CD4-positive, alpha-beta T cell treated with Interleukin-17A for 4 hours (primary cell): ENCODE measurements at regions not wholly inside any gene's neighbourhood (a gene's known extent, or its start where the extent isn't known, plus 50 kb on each side); places are given as distances from the start of the nearest gene placed in this dataset.

Experiments
- DNase-seq: peaks from one replicate; pipeline ENCODE4 v3.0.0-alpha.2; 2020; ENCODE audit warnings: mixed read lengths

GRCh38 chr13:74324338-74324737, 190.1 kb upstream of the KLF12 start:
- no peak for DNase-seq

DNA sequence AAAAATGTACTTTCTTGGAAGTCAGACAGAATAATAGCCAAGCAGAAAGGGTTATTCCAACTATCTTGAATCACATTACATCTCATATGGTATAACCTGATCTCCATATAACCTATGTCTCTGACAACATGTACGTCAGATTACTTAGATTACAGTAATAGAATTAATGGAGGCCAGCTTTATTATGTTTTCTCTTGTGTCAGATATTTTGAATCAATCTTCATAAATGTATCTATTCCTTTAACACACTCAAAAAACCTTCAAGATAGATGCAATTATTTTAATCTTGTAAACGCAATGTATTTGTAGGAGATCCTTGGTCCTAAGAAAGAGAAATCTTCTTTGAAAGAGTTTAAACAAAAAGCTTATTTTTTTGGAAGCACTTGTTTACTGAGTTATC, 188.4 kb upstream of the KLF12 start:
- DNase-seq = no peak

GRCh38 chr13:74320282-74320681, 186.1 kb upstream of the KLF12 start:
- DNase-seq = no peak

DNA sequence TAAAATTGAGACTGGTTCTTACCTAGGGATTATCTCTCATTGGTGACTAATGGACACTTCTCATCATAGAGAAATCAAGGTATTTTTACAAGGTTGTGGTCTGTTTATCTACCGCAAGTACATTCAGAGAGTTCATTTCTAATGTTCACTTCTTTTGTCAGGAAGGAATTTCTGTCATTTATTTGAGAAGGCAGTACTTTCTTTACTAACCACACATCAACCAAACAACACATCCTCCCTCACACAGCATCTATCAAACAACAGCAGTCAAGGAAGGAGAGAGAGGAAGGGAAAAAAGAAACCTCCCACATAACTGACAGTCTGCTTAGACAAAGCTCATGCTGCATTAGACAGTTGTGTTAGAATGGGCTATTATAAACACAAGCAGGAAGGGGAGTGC, 182.3 kb upstream of the KLF12 start:
- no peak for DNase-seq

DNA sequence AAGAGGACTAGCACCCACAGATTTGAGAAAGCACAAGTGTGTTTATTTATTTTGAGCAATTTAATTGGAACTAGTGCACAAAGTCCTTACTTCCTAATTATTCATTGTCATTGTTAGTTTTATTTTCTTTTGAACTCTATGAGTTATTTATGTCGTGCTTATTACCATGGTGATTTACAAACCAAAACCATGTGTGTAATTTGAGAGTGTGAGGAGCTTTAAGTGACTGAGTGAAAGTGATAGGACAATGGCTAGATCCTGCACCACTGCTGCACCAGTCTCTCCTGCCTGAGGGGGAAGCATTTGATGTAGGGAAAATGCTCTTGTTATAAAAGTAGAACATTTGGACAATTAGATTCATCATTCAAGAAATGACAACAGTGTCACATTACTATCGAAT, 172.3 kb upstream of the KLF12 start:
- no peak for DNase-seq

DNA sequence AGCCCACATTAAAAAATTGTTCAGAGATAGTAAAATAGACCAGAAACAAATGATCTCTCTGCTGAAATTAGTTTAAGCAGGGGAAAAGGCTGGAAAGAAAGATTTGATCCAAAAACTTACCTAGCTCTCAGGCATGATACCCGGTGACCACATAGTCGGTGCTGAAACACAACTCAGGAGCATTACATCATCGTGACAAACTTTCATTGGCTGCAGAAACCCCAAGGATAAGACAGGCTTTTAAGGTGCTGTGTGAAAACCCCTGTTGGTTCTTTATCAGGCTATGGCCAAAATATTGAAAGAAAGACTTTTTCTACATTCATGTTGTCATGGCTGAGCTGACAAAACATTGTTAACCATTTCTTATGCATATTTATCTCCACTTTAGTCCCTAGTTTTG, 171.7 kb upstream of the KLF12 start:
- no peak for DNase-seq

GRCh38 chr13:74301258-74301935, 167.2 kb upstream of the KLF12 start:
- DNase-seq = no peak

DNA sequence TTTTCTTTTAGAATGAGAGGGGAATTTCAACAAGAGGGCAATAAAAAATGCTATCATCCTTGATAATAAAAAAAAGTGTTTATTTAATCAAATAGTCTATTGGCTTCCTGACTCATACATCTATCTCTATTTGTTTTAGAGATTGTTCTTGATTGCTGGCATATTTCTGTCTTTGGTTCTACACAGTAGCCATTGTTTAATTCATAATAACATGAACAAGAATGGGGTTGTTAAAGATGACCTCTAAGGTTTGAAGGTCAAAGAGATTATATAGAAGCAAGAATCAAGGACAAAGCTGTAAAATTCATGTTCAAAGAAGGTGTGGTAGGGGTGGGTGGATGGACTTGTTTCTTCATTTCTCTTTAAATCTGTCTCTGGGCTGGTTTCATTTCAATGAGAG, 166.0 kb upstream of the KLF12 start:
- DNase-seq = no peak

DNA sequence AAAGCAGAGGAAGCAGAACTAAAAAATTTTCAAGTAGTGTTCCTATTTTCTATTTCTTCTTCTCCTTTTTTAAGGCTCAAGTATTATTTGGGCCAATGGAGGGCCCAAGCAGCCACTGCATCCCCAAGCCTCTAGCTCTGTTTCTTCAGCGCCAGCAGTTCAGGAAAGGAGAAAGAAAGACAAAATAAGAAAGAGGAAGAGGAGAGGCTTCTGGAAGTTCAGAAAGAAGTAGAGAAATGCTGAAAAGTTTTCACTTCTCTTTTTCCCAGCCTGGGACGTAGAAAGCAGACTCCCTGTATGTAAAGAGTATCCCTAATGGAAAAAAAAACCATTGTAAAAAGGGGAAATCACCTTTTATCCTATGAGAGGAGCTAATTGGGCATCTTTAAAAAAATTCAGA, 165.5 kb upstream of the KLF12 start:
- DNase-seq = no peak

- no peak for DNase-seq
Measured at GRCh38 chr13:74298923-74299322, 164.7 kb upstream of the KLF12 start.

GRCh38 chr13:74289861-74290773, 155.9 kb upstream of the KLF12 start:
- peak; percentile 62 for DNase-seq

GRCh38 chr13:74289107-74289506, 154.9 kb upstream of the KLF12 start:
- no peak for DNase-seq

DNA sequence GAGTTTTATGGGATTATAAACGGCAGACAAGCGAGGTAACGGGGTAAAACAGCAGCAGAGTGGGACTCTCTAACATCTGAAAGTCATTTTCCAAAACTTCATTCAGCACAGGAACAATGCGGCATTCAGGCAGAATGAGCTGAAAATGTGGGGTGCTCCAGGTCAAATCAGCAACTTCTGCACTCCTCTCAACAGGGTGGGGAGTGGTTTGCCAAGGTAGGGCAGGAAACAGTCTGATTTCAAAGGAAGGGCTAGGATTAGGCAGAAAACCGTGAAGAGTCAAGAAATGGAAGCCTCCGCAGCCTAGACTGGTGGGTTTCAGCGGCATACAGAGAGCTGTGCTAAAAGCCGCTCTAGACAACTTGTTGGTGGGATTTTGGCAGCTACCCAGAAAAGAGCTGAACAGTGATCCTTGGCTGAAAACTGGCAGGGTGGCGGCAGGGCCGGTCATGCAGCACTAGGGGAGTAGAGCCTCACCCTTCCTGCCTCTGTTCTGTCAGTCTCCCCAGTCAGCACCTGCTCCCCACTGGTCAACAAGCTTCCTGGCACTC, 154.2 kb upstream of the KLF12 start:
- peak; percentile 43 for DNase-seq

DNA sequence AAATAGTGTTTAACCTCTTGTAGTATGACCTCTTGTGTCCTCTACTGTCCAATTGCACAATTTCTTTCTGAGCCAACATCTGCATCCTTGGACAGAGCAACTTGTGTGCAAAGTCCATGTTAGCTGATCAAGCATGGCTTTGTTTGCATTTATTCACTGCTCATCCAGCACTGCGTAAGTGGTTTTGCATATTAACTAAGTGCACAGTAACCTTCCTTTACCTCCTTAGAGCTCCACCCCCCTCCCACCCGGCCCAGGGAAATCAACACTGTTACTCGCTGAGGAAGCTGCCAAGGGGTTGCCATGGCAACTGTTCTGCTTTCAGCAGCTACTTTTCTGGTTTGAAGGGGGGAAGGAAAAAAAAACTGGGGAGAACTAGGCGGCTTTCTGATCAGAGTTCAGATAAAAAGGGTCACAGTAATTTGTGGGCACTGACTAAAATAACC, 153.5 kb upstream of the KLF12 start:
- peak; percentile 94 for DNase-seq

DNA sequence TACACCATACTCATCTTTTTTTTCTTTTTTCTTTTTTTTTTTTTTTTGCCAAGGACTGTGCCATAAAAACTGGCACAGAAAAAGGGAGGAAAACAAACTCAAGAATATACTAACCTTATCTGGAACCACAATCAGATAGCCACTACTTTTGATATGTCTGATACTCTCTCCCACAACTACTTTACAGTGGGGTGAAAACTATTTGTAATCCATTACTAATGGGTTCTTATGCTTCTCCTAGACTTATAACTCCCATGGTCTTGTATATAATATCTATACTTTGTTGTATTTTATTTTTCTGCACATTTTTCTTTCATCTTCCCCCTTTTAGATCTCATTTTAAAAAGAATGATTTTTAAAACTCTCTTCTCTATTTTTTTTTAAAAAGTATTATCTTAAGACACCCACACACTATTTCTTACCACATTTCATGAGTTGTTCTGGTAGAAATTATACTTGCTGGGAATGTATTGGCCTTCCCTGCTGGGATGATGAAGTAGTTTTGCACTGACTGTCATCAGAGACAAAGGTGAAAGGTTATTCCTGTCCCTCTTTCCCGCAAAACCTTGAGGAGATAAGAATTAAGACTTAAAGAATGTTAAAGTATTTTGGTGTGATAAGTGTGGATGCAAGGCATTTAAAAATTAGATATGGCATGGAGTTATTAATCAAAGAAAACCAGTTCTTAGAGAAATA, 146.7 kb upstream of the KLF12 start:
- DNase-seq = no peak

- DNase-seq = no peak
Measured at GRCh38 chr13:74280093-74280794, 146.0 kb upstream of the KLF12 start.

DNA sequence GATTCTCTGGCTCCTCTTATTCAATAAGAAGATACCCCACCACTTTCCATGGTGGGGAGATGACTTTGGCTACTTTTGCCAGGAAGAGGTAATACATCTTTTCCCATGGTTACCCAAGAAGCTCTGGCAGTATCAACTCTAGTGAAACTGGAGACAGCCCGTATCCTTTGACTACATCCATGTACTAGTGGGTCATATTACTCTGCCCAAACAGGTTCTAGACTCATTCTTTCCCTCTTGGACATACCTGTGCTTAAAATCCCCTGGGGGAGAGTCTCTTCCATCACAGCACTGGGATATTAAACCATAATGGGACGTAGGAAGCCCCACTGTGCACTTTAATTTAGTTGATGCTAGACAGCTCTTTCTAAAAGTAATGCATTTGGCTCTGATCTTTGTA, 144.7 kb upstream of the KLF12 start:
- DNase-seq = no peak

DNA sequence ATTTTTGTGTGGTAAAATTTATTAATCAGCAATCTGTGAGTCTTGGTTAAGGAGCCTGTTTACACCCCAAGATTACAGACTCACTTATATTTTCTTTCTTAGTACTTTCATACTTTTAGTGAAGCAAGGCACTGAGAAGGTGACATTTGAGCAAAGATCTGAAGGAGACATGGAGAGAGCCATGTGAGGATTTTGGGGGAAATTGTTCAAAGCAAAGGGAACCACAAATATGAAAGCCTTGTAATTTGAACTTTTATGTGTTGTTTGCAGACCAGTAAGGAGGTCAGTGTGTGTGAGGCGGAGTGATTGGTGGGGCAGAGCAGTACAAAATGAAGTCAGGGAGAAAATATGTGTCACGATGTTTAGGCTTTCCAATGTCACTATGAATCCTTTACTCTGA, 140.7 kb upstream of the KLF12 start:
- DNase-seq = no peak

GRCh38 chr13:74273581-74273980, 139.4 kb upstream of the KLF12 start:
- DNase-seq = no peak

DNA sequence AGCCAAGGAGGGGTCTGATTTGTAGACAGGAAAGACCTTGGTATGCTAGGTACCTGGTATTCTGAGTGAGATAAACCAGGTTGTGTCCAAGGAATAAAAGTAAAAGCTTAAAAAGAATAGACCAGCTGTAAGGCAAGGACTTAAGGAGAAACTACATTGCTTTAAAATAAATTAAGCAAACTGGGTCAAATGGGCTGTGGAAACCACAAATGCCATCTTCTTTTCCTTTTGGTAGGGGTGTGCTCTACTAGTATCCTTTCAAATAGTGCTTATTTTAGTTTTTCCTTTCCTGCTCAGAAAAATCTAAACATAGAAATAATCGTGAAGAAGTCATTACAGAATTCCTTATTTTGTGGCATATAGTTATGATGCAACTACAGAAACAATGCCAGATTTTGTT, 138.6 kb upstream of the KLF12 start:
- no peak for DNase-seq

- no peak for DNase-seq
Measured at GRCh38 chr13:74270018-74270417, 135.8 kb upstream of the KLF12 start.

DNA sequence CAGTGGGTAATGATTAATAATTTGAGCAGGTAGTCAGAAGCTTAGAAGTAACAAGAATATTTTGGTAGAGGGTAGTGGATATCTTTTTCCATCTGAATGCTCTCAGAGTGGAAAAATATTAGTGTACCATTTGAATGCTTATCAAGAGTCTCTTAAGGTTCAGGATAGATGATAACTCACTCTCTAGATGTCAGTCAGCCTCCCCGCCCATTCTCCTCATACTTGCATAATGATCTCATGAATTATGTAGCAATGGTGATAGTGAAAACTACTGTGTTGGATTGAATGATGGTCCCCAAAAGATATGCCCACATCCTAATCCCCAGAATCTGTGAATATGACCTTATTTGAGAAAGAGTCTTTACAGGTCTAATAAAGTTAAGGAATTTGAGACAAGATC, 132.7 kb upstream of the KLF12 start:
- no peak for DNase-seq

- DNase-seq = no peak
Measured at GRCh38 chr13:74266309-74266708, 132.1 kb upstream of the KLF12 start.
